Fibroblast of the aortic adventitia (primary cell): ENCODE measurements at regions not wholly inside any gene's neighbourhood (a gene's known extent, or its start where the extent isn't known, plus 50 kb on each side); places are given as distances from the start of the nearest gene placed in this dataset.

Experiments used
- DNase-seq: peaks from one replicate; pipeline ENCODE4 v3.0.0-alpha.2; 2010; ENCODE audit warnings: low read depth
- H3K4me3 ChIP-seq: 2 replicates; pipeline ENCODE4 v1.5.1; 2011; ENCODE audit warnings: low read depth, mild to moderate bottlenecking, control low read depth, low read length, moderate library complexity
- CTCF ChIP-seq: IDR thresholded peaks from 2 replicates; pipeline ENCODE4 v1.5.1; 2011; ENCODE audit warnings: mild to moderate bottlenecking, low read length, control low read depth, inconsistent platforms; ENCODE audit not compliant: insufficient read depth

GRCh38 chr14:101394374-101394773, 166.9 kb upstream of the DIO3 start:
- no peak overlapping the region for H3K4me3 ChIP-seq
- TF ChIP-seq CTCF, result no peak
- no peak for DNase-seq

GRCh38 chr14:101395779-101396178, 165.5 kb upstream of the DIO3 start:
- no peak overlapping the region for H3K4me3 ChIP-seq
- DNase-seq, result no peak
- no peak for TF ChIP-seq CTCF

GRCh38 chr14:101397206-101397605, 164.1 kb upstream of the DIO3 start:
- DNase-seq, result no peak
- no peak overlapping the region for H3K4me3 ChIP-seq
- TF ChIP-seq CTCF, result no peak

GRCh38 chr14:101398011-101398410, 163.3 kb upstream of the DIO3 start:
- H3K4me3 ChIP-seq, result no peak overlapping the region
- TF ChIP-seq CTCF, result no peak
- no peak for DNase-seq

GRCh38 chr14:101399737-101400517, 161.4 kb upstream of the DIO3 start:
- H3K4me3 ChIP-seq, result no peak overlapping the region
- TF ChIP-seq CTCF, result no peak
- no peak for DNase-seq

- DNase-seq, result peak; percentile 1
Measured at GRCh38 chr14:101400830-101401229, 160.5 kb upstream of the DIO3 start.

More at GRCh38 chr14:101400830-101401229, 160.5 kb upstream of the DIO3 start:
- no peak overlapping the region for H3K4me3 ChIP-seq
- no peak for TF ChIP-seq CTCF
